H1 (cell line): ENCODE measurements at regions not wholly inside any gene's neighbourhood (a gene's known extent, or its start where the extent isn't known, plus 50 kb on each side); places are given as distances from the start of the nearest gene placed in this dataset.

Experiments used
- GABPA ChIP-seq: IDR thresholded peaks from 2 replicates; pipeline ENCODE4 v1.6.1; 2011; ENCODE audit warnings: mild to moderate bottlenecking, low read length, moderate library complexity, borderline replicate concordance; ENCODE audit not compliant: insufficient read depth

DNA sequence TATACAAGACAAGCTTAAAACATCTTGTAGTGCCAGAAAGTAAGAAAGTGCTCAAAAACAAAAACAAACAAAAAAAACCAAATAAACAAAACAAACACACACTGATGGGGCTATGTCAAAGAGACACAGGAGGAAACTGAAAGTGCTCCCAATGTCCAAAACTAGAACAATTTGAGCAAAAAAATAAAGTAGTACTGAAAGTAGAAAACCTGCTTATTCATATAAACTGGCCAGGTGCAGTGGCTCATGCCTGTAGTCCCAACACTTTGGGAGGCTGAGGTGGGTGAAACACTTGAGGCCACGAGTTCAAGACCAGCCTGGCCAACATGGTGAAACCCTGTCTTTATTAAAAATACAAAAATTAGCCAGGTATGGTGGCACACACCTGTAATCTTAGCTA, 129.9 kb downstream of the GLUL start (continued):
- TF ChIP-seq GABPA = no peak
